ENCODE measurements at regions not wholly inside any gene's neighbourhood (a gene's known extent, or its start where the extent isn't known, plus 50 kb on each side); places are given as distances from the start of the nearest gene placed in this dataset.

DNA sequence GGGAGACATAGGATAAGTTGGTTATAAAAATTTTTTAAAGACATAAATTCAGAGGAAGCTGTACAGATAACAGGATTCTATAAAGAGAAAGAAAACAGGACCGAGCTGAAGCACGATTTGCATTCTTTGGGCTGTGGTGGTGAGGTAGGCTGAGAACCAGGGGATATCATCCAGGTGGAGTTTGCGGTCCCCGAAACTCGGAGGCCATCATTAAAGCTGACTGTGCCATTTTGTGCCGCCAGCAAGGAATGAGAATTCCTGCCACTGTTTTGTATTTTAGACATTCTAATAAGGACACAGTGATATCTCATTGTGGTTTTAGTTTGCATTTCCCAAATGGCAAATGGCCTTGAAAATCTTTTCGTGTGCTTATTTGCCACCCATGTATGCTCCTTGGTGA, 197.9 kb downstream of the IRF8 start:
- Histone ChIP-seq H3K27me3 (ENCODE audit: control insufficient read depth, insufficient read depth, low read length) (no peaks in the 10 kb centered on the region), H3K36me3 (ENCODE audit: control insufficient read depth, insufficient read depth, low read length) (no peaks in the 10 kb centered on the region), H3K4me3 (ENCODE audit: low read depth in 2 of 2, low read length in 2 of 2) (no peak overlapping the region), H3K27ac (ENCODE audit: low read length) (no peak overlapping the region), H3K4me1 (ENCODE audit: control insufficient read depth, insufficient read depth, low read length) (no peaks in the 10 kb centered on the region), H3K9me3 (ENCODE audit: control insufficient read depth, insufficient read depth, low read depth, low read length) (no peaks in the 10 kb centered on the region)
- TF ChIP-seq POLR2AphosphoS5 (IDR thresholded peaks at IDR 0.05; ENCODE audit: low read depth, low read length) = no peak
- TF ChIP-seq SIN3A (IDR thresholded peaks at IDR 0.05; ENCODE audit: borderline replicate concordance, insufficient read depth, low read depth, low read length) = no peak
- TF ChIP-seq, protein P1, sequence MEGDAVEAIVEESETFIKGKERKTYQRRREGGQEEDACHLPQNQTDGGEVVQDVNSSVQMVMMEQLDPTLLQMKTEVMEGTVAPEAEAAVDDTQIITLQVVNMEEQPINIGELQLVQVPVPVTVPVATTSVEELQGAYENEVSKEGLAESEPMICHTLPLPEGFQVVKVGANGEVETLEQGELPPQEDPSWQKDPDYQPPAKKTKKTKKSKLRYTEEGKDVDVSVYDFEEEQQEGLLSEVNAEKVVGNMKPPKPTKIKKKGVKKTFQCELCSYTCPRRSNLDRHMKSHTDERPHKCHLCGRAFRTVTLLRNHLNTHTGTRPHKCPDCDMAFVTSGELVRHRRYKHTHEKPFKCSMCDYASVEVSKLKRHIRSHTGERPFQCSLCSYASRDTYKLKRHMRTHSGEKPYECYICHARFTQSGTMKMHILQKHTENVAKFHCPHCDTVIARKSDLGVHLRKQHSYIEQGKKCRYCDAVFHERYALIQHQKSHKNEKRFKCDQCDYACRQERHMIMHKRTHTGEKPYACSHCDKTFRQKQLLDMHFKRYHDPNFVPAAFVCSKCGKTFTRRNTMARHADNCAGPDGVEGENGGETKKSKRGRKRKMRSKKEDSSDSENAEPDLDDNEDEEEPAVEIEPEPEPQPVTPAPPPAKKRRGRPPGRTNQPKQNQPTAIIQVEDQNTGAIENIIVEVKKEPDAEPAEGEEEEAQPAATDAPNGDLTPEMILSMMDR (IDR thresholded peaks at IDR 0.05) = no peak
- TF ChIP-seq TCF7L2 (IDR thresholded peaks at IDR 0.05; ENCODE audit: low read depth, low read length) = no peak
- TF ChIP-seq, protein P2, sequence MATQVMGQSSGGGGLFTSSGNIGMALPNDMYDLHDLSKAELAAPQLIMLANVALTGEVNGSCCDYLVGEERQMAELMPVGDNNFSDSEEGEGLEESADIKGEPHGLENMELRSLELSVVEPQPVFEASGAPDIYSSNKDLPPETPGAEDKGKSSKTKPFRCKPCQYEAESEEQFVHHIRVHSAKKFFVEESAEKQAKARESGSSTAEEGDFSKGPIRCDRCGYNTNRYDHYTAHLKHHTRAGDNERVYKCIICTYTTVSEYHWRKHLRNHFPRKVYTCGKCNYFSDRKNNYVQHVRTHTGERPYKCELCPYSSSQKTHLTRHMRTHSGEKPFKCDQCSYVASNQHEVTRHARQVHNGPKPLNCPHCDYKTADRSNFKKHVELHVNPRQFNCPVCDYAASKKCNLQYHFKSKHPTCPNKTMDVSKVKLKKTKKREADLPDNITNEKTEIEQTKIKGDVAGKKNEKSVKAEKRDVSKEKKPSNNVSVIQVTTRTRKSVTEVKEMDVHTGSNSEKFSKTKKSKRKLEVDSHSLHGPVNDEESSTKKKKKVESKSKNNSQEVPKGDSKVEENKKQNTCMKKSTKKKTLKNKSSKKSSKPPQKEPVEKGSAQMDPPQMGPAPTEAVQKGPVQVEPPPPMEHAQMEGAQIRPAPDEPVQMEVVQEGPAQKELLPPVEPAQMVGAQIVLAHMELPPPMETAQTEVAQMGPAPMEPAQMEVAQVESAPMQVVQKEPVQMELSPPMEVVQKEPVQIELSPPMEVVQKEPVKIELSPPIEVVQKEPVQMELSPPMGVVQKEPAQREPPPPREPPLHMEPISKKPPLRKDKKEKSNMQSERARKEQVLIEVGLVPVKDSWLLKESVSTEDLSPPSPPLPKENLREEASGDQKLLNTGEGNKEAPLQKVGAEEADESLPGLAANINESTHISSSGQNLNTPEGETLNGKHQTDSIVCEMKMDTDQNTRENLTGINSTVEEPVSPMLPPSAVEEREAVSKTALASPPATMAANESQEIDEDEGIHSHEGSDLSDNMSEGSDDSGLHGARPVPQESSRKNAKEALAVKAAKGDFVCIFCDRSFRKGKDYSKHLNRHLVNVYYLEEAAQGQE (IDR thresholded peaks at IDR 0.05; ENCODE audit: insufficient read depth in 1 of 2, low read depth in 2 of 2, low read length in 1 of 2) = no peak
- intact Hi-C loops (cut with micrococcal nuclease; ENCODE audit: unreplicated experiment) (no loop called here), in situ Hi-C loops (cut with HindIII; ENCODE audit: low pct_unique_long_range_greater_than_20kb, low sequenced_read_pairs) (no loop called here)
- no peak for DNase-seq (ENCODE audit: low read depth, low spot score)
- BruUV-seq (replicated peaks) = no TSS peak
- no peak for ATAC-seq
- CTCF ChIA-PET = no interaction called here
- POLR2A ChIA-PET = interaction anchor here (0.6 kb wide), 1 partner anchor 298 kb away, joined by 8 read pairs; no protein-coding TSS in a partner anchor

DNA sequence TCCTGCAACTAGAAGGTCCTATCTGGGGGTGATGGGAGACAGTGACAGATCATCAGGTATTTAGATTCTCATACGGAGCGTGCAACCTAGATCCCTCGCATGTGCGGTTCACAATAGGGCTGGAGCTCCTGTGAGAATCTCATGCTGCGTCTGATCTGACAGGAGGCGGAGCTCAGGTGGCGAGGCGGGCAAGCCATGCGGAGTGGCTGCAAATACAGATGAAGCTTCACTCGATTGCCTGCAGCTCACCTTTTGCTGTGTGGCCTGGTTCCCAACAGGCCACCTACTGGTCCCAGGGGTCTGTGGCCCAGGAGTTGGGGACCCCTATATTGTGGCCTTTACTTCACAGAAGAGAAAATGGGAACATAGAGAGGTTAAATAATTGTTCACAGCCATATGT, 200.4 kb downstream of the IRF8 start:
- Histone ChIP-seq H3K36me3 (ENCODE audit: control insufficient read depth, insufficient read depth, low read length) (no peaks in the 10 kb centered on the region), H3K27me3 (ENCODE audit: control insufficient read depth, insufficient read depth, low read length) (no peaks in the 10 kb centered on the region), H3K9me3 (ENCODE audit: control insufficient read depth, insufficient read depth, low read depth, low read length) (no peaks in the 10 kb centered on the region), H3K4me1 (ENCODE audit: control insufficient read depth, insufficient read depth, low read length) (no peaks in the 10 kb centered on the region), H3K27ac (ENCODE audit: low read length) (no peak overlapping the region), H3K4me3 (ENCODE audit: low read depth in 2 of 2, low read length in 2 of 2) (no peak overlapping the region)
- ATAC-seq (no peak), DNase-seq (ENCODE audit: low read depth, low spot score) (no peak)
- no TSS peak for BruUV-seq (replicated peaks)
- TF ChIP-seq, protein P2 (IDR thresholded peaks at IDR 0.05; ENCODE audit: insufficient read depth in 1 of 2, low read depth in 2 of 2, low read length in 1 of 2) = no peak
- no peak for TF ChIP-seq POLR2AphosphoS5 (IDR thresholded peaks at IDR 0.05; ENCODE audit: low read depth, low read length)
- no peak for TF ChIP-seq TCF7L2 (IDR thresholded peaks at IDR 0.05; ENCODE audit: low read depth, low read length)
- TF ChIP-seq, protein P1 (IDR thresholded peaks at IDR 0.05) = no peak
- TF ChIP-seq SIN3A (IDR thresholded peaks at IDR 0.05; ENCODE audit: borderline replicate concordance, insufficient read depth, low read depth, low read length) = no peak
- CTCF ChIA-PET = no interaction called here
- in situ Hi-C loops (cut with HindIII; ENCODE audit: low pct_unique_long_range_greater_than_20kb, low sequenced_read_pairs) (no loop called here), intact Hi-C loops (cut with micrococcal nuclease; ENCODE audit: unreplicated experiment) (no loop called here)
- POLR2A ChIA-PET = interaction anchor here (0.5 kb wide), 1 partner anchor 203 kb away, joined by 6 read pairs; no protein-coding TSS in a partner anchor

Measured in Panc1 (cell line).